SH-SY5Y (cell line): ENCODE measurements at regions not wholly inside any gene's neighbourhood (a gene's known extent, or its start where the extent isn't known, plus 50 kb on each side); places are given as distances from the start of the nearest gene placed in this dataset.

ENCODE experiments used
- GATA2 ChIP-seq: IDR thresholded peaks from 2 replicates; pipeline ENCODE4 v1.6.1; 2011; ENCODE audit warnings: mild to moderate bottlenecking, low read depth, low read length
- GATA3 ChIP-seq: IDR thresholded peaks from 2 replicates; pipeline ENCODE4 v1.6.1; 2011; ENCODE audit warnings: low read depth, mild to moderate bottlenecking, low read length, moderate library complexity

GRCh38 chr5:167392240-167392639 is 899.2 kb upstream of the WWC1 start:
- TF ChIP-seq GATA2 (no peak), GATA3 (no peak)
